Liver (tissue), 8 donors: ENCODE measurements at regions not wholly inside any gene's neighbourhood (a gene's known extent, or its start where the extent isn't known, plus 50 kb on each side); places are given as distances from the start of the nearest gene placed in this dataset.

Experiments
- DNase-seq: peaks from one replicate; pipeline ENCODE4 v3.0.0-alpha.2; 2017; ENCODE audit warnings: low spot score
- H3K27ac ChIP-seq, 2 donors: one replicate each; pipeline ENCODE4 v1.7.0; 2013; ENCODE audit warnings: inconsistent platforms in 2 of 2, low read length in 2 of 2, control low read depth in 1 of 2, low read depth in 1 of 2, mild to moderate bottlenecking in 1 of 2
- H3K27me3 ChIP-seq, 4 donors: one replicate each; pipeline versions ENCODE4 v1.6.1 to v1.7.0; 2013; ENCODE audit warnings: low read length in 3 of 4, inconsistent platforms in 1 of 4, mild to moderate bottlenecking in 1 of 4, moderate library complexity in 1 of 4; ENCODE audit not compliant: control insufficient read depth in 4 of 4, insufficient read depth in 4 of 4
- H3K36me3 ChIP-seq, 4 donors: one replicate each; pipeline versions ENCODE4 v1.6.1 to v1.7.0; 2013; ENCODE audit warnings: low read length in 3 of 4, mild to moderate bottlenecking in 3 of 4, low read depth in 1 of 4, moderate library complexity in 1 of 4; ENCODE audit not compliant: control insufficient read depth in 4 of 4, insufficient read depth in 3 of 4
- H3K4me1 ChIP-seq, 4 donors: one replicate each; pipeline versions ENCODE4 v1.6.1 to v1.7.0; 2013; ENCODE audit warnings: low read length in 3 of 4, mild to moderate bottlenecking in 3 of 4, moderate library complexity in 1 of 4; ENCODE audit not compliant: control insufficient read depth in 4 of 4, insufficient read depth in 4 of 4
- H3K4me3 ChIP-seq, 3 donors: one replicate each; pipeline versions ENCODE4 v1.6.1 to v1.7.0; 2013; ENCODE audit warnings: low read length in 3 of 3, control low read depth in 1 of 3, low read depth in 1 of 3, mild to moderate bottlenecking in 1 of 3
- H3K9ac ChIP-seq, 2 donors: one replicate each; pipeline ENCODE4 v1.7.0; 2013; ENCODE audit warnings: low read length in 2 of 2, mild to moderate bottlenecking in 2 of 2, moderate library complexity in 2 of 2, control low read depth in 1 of 2, low read depth in 1 of 2
- H3K9me3 ChIP-seq, 4 donors: one replicate each; pipeline versions ENCODE4 v1.6.1 to v1.7.0; 2013; ENCODE audit warnings: low read length in 3 of 4; ENCODE audit not compliant: control insufficient read depth in 4 of 4
- CTCF ChIP-seq: fragments of 150-350 bp; IDR thresholded peaks from 2 replicates; pipeline ENCODE4 v1.5.1; 2017; ENCODE audit warnings: improper control_type of control experiment, low read depth, low read length; ENCODE audit not compliant: missing input control
- EGR1 ChIP-seq, 2 donors: IDR thresholded peaks; 2 replicates each; pipeline ENCODE4 v1.6.1; 2016 to 2018; ENCODE audit warnings: antibody characterized with exemption in 2 of 2, low read depth in 2 of 2
- FOXA1 ChIP-seq: IDR thresholded peaks from 2 replicates; pipeline ENCODE4 v1.6.1; 2016; ENCODE audit warnings: antibody characterized with exemption
- FOXA2 ChIP-seq: IDR thresholded peaks from 2 replicates; pipeline ENCODE4 v1.6.1; 2016; ENCODE audit warnings: antibody characterized with exemption
- GABPA ChIP-seq, 2 donors: IDR thresholded peaks in 1 of 2; conservative IDR thresholded peaks in 1 of 2; 2 replicates each; pipeline ENCODE4 v1.6.1; 2016; ENCODE audit warnings: antibody characterized with exemption in 2 of 2, mild to moderate bottlenecking in 1 of 2, moderate library complexity in 1 of 2
- HNF4A ChIP-seq, 2 donors: conservative IDR thresholded peaks; 2 replicates each; pipeline ENCODE4 v1.6.1; 2016; ENCODE audit warnings: antibody characterized with exemption in 2 of 2, mild to moderate bottlenecking in 2 of 2
- HNF4G ChIP-seq: IDR thresholded peaks from 2 replicates; pipeline ENCODE4 v1.6.1; 2016; ENCODE audit warnings: antibody characterized with exemption
- JUND ChIP-seq, 2 donors: IDR thresholded peaks; 2 replicates each; pipeline ENCODE4 v1.6.1; 2016; ENCODE audit warnings: antibody characterized with exemption in 2 of 2
- MAX ChIP-seq: IDR thresholded peaks from 2 replicates; pipeline ENCODE4 v1.6.1; 2016; ENCODE audit warnings: antibody characterized with exemption
- NR2F2 ChIP-seq: IDR thresholded peaks from 2 replicates; pipeline ENCODE4 v1.6.1; 2016; ENCODE audit warnings: antibody characterized with exemption
- RAD21 ChIP-seq, 2 donors: IDR thresholded peaks; 2 replicates each; pipeline ENCODE4 v1.6.1; 2016; ENCODE audit warnings: antibody characterized with exemption in 2 of 2, mild to moderate bottlenecking in 2 of 2
- RXRA ChIP-seq, 2 donors: IDR thresholded peaks; 2 replicates each; pipeline ENCODE4 v1.6.1; 2017 to 2018; ENCODE audit warnings: antibody characterized with exemption in 2 of 2, mild to moderate bottlenecking in 1 of 2
- SP1 ChIP-seq: IDR thresholded peaks from 2 replicates; pipeline ENCODE4 v1.6.1; 2018; ENCODE audit warnings: antibody characterized with exemption, mild to moderate bottlenecking
- TAF1 ChIP-seq: conservative IDR thresholded peaks from 2 replicates; pipeline ENCODE4 v1.6.1; 2016; ENCODE audit warnings: antibody characterized with exemption, mild to moderate bottlenecking
- YY1 ChIP-seq: IDR thresholded peaks from 2 replicates; pipeline ENCODE4 v1.6.1; 2016; ENCODE audit warnings: antibody characterized with exemption, mild to moderate bottlenecking
- WGBS: extraction: QIAGEN DNeasy Blood & Tissue Kit; methylation state at CpG from one replicate; pipeline ENCODE4 v1.1.7; 2013; 5-methylcytosine and 5-hydroxymethylcytosine counted together
- TF ChIP-seq, protein P1 (sequence below): IDR thresholded peaks from 2 replicates; pipeline ENCODE4 v1.6.1; 2016; ENCODE audit warnings: antibody characterized with exemption
- donor health status: healthy.
- donor health status: healthy.
- donor health status: healthy.
- donor health status: healthy.
- donor health status: healthy.

- Histone ChIP-seq H3K36me3 (no peaks in the 10 kb centered on the region), H3K27me3 (peaks cover 0 to 3% (median 0%) of the 10 kb centered on the region in 4 donors), H3K4me1 (no peaks in the 10 kb centered on the region), H3K9ac (no peak overlapping the region), H3K27ac (no peak overlapping the region), H3K9me3 (peaks cover 0 to under 1% (median under 1%) of the 10 kb centered on the region in 4 donors), H3K4me3 (no peak overlapping the region)
- DNase-seq: no peak
- WGBS: 66% methylated on average over 9 of the region's 9 CpGs
- TF ChIP-seq NR2F2 (no peak), YY1 (no peak), TAF1 (no peak)
Measured at GRCh38 chr3:127388427-127388826, 100.6 kb upstream of the PRR20G start.

DNA sequence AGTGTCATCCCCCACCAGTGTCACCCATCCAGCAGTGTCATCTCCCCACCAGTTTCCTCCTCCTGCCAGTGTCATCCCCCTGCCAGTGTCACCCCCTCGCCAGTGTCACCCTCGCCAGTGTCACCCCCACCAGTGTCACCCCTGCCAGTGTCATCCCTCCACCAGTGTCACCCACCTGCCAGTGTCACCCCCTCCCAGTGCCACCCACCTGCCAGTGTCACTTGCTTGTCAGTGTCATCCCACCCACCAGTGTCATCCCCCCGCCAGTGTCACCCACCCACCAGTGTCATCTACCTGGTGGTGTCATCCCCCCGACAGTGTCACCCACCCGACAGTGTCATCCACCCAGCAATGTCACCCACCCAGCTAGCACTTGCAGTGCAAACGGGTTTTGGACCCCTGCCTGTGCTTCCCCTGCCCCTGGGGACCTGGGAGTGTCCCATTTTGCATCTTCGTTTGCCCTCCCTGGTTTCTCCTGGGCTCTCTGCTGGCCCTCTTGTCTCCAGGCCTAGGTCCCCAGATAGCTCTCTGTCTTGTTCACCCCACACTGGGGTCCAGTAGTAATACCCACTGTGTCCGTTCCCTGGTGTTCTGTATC is 99.8 kb upstream of the PRR20G start:
- Histone ChIP-seq H3K27me3 (peaks cover 0 to 3% (median 0%) of the 10 kb centered on the region in 4 donors), H3K4me3 (no peak overlapping the region), H3K36me3 (no peaks in the 10 kb centered on the region), H3K9ac (no peak overlapping the region), H3K4me1 (no peaks in the 10 kb centered on the region), H3K9me3 (peaks cover 0 to 6% (median 6%) of the 10 kb centered on the region in 4 donors), H3K27ac (no peak overlapping the region)
- TF ChIP-seq FOXA2 (no peak), GABPA (IDR thresholded peaks at IDR 0.05 in 1 of 2, conservative IDR thresholded peaks at IDR 0.05 in 1 of 2) (no peak), EGR1 (IDR thresholded peaks at IDR 0.05; ENCODE audit: low read depth in 2 of 2) (no peak), YY1 (no peak)
- no peak for DNase-seq
- WGBS: 76% methylated on average over 8 of the region's 8 CpGs

GRCh38 chr3:127387119-127387518 is 99.3 kb upstream of the PRR20G start:
- WGBS: 78% methylated on average over 8 of the region's 8 CpGs
- DNase-seq: no peak
- H3K9me3 ChIP-seq: peaks cover 0 to 8% (median 7%) of the 10 kb centered on the region in 4 donors
- TF ChIP-seq NR2F2 (no peak), SP1 (no peak), YY1 (no peak), RXRA (IDR thresholded peaks at IDR 0.05) (no peak), GABPA (IDR thresholded peaks at IDR 0.05 in 1 of 2, conservative IDR thresholded peaks at IDR 0.05 in 1 of 2) (no peak), RAD21 (IDR thresholded peaks at IDR 0.05) (no peak), HNF4G (no peak), HNF4A (conservative IDR thresholded peaks at IDR 0.05) (no peak), TAF1 (no peak)
- TF ChIP-seq, protein P1, sequence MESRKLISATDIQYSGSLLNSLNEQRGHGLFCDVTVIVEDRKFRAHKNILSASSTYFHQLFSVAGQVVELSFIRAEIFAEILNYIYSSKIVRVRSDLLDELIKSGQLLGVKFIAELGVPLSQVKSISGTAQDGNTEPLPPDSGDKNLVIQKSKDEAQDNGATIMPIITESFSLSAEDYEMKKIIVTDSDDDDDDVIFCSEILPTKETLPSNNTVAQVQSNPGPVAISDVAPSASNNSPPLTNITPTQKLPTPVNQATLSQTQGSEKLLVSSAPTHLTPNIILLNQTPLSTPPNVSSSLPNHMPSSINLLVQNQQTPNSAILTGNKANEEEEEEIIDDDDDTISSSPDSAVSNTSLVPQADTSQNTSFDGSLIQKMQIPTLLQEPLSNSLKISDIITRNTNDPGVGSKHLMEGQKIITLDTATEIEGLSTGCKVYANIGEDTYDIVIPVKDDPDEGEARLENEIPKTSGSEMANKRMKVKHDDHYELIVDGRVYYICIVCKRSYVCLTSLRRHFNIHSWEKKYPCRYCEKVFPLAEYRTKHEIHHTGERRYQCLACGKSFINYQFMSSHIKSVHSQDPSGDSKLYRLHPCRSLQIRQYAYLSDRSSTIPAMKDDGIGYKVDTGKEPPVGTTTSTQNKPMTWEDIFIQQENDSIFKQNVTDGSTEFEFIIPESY: no peak
- no peaks in the 10 kb centered on the region for H3K36me3 ChIP-seq
- no peak overlapping the region for H3K4me3 ChIP-seq
- no peak overlapping the region for H3K9ac ChIP-seq
- H3K4me1 ChIP-seq: no peaks in the 10 kb centered on the region
- no peak overlapping the region for H3K27ac ChIP-seq
- H3K27me3 ChIP-seq: peaks cover 0 to 3% (median 0%) of the 10 kb centered on the region in 4 donors

GRCh38 chr3:127386490-127386889 is 98.6 kb upstream of the PRR20G start:
- 76% methylated on average over 9 of the region's 9 CpGs for WGBS
- H3K4me1 ChIP-seq: no peaks in the 10 kb centered on the region
- peaks cover 0 to 3% (median 0%) of the 10 kb centered on the region in 4 donors for H3K27me3 ChIP-seq
- no peak for DNase-seq
- no peak overlapping the region for H3K27ac ChIP-seq
- H3K9me3 ChIP-seq: peaks cover 0 to 11% (median 8%) of the 10 kb centered on the region in 4 donors
- H3K4me3 ChIP-seq: no peak overlapping the region
- H3K36me3 ChIP-seq: no peaks in the 10 kb centered on the region
- no peak for TF ChIP-seq RAD21 (IDR thresholded peaks at IDR 0.05)
- TF ChIP-seq, protein P1: no peak
- TF ChIP-seq FOXA2: no peak
- TF ChIP-seq CTCF: no peak
- no peak for TF ChIP-seq EGR1 (IDR thresholded peaks at IDR 0.05; ENCODE audit: low read depth in 2 of 2)
- no peak for TF ChIP-seq FOXA1
- TF ChIP-seq YY1: no peak
- no peak for TF ChIP-seq JUND (IDR thresholded peaks at IDR 0.05)
- TF ChIP-seq MAX: no peak
- TF ChIP-seq SP1: no peak
- no peak for TF ChIP-seq TAF1
- no peak for TF ChIP-seq HNF4A (conservative IDR thresholded peaks at IDR 0.05)
- TF ChIP-seq RXRA (IDR thresholded peaks at IDR 0.05): no peak
- no peak overlapping the region for H3K9ac ChIP-seq
